NCI-H1417 treated with DMSO at 0.1 percent for 48 hours (cell line): ENCODE measurements at regions not wholly inside any gene's neighbourhood (a gene's known extent, or its start where the extent isn't known, plus 50 kb on each side); places are given as distances from the start of the nearest gene placed in this dataset.

Experiments
- DNase-seq: peaks from one replicate; lab custom pipeline; 2025; lab: John Stamatoyannopoulos, UW

DNA sequence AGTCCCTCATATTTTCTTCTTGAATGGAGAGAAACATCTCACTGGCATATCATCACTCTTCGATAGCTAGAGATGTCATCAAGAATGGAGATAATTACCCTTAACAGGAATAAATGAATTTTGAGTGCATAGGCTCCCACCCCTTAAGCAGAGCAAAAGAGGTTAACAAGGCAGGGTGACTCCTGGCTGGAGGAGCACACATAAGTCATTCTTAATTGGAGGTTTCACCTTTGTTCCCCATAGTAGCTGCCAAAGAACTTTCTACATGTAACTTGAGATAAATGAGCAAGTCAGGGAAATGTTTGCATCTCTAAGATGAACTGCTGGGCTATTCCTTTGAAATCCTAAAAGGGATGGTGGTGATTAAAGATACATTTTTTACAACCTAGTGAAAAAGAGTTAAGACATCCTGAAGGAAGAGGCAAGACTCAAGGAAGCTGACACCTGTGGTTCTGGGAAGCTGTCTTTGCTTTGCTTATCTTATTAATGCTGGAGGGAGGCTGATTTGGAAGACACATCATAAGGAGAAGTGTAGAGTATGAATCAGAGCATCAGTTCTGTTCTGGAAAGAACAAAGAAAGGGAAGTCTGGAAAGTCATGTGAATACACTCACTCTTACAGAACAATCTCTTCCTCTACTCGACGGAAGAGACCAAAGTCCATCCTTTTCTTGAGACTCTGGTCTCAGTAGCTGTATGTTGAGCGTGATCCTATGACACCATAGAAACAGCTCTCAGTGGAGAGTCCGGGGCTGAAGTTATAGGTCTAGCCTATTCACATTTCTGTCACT lies 326.3 kb downstream of the OSTF1 start:
- no peak for DNase-seq

GRCh38 chr9:75417471-75417870 lies 329.2 kb downstream of the OSTF1 start:
- DNase-seq, result no peak

GRCh38 chr9:75418518-75418917 lies 330.2 kb downstream of the OSTF1 start:
- no peak for DNase-seq

GRCh38 chr9:75422944-75423522 lies 334.7 kb downstream of the OSTF1 start:
- DNase-seq, result no peak

GRCh38 chr9:75429531-75430475 lies 341.5 kb downstream of the OSTF1 start:
- no peak for DNase-seq

DNA sequence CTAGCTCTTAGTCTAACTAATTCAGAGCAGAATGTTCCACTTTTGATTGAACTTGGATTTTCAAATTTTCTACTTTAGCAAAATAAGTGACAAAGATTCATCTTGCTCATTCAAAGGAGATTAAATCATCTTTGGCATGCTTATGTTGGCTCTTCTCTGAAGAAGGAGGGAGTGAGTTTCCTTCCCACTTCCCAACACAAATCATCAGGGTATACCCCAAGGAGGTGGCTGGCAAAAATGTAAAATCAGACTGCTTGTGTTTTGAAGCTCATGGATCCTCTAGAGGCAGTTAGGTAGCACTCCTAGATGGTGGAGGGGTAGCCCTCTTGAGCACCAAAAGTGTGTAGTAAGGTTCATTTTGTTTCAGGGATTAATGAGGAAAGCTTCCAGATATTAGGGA lies 343.1 kb downstream of the OSTF1 start:
- DNase-seq, result no peak

DNA sequence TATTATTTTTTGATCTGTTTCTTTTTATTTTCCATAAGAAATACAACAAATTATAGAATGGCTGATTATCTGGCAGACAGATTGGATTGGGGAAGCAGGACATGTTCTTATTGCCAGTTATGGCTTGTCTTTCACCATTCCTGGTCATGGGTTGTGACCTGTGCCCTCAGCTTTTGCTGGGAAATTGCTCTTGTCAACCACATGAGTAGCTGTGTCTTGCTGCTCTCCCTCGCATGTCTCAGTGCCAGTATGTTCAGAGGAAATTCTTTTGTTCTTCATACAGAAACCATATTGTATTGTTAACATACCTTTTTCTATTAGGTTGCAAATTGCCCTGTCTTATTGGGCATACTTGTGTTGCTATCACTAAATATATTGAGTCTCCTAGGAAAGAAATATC lies 344.1 kb downstream of the OSTF1 start:
- no peak for DNase-seq

DNA sequence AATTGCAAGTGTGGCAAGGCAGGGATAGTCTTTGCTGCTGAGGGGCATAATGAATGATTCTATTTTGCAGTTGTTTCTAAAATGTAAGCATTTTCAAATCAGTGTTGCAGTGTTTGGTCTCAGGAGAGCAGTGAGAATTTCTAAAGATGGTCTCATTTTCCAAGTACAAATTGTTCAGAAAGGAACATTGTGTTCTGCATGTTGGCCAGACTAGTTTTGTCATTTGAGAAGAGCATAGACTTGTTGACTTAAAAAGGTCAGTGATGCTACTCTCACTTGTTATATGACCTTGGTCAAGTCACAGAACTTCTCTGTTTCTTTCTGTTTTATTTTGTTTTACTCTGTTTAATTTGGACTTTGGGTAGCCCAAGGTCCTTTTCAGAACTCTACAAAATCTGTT lies 344.6 kb downstream of the OSTF1 start:
- no peak for DNase-seq

DNA sequence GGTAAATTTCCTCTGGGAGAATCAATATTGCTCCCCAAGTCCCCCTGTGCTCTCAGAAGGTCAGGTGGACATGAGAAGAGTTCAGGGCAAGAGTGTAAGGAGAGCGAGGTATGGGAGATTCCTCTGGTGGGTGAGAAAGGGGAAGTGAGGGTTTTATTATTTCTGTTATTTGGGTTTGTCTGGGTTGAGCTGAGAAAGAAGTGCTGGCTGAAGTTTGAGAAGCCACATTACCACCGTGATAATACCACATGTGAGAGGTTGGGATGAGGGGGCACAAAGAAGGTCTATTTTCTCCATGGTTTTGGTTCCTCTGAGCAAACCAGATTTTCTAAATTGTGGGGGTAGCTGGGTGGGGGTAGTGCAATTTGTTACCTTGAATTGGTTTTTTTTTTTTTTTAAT lies 350.4 kb downstream of the OSTF1 start:
- DNase-seq, result no peak

GRCh38 chr9:75440914-75441313 lies 352.6 kb downstream of the OSTF1 start:
- no peak for DNase-seq

- DNase-seq, result no peak
Measured at GRCh38 chr9:75445144-75445543, 356.8 kb downstream of the OSTF1 start.

GRCh38 chr9:75447281-75447680 lies 359.0 kb downstream of the OSTF1 start:
- no peak for DNase-seq

GRCh38 chr9:75448281-75448680 lies 360.0 kb downstream of the OSTF1 start:
- DNase-seq, result no peak

GRCh38 chr9:75448955-75449354 lies 360.6 kb downstream of the OSTF1 start:
- no peak for DNase-seq

DNA sequence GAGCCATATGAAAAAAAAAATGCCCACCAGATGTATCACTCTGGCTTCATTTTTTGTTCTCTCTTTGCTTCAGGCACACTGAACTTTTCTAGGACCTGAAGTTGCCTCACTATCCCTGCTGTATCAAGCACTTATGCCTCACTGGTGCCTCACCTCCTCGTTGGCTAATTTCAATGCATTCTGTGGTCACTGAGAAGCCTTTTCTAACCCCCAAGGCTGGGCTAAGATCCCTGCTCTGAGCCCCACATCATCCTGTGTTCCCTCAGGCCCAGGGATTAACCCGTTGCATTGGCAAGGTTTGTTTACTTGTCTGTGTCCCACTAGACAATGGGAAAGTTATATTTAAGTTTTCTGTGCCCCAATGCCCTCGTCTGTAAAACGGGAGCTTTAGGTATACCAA lies 362.7 kb downstream of the OSTF1 start:
- no peak for DNase-seq

DNA sequence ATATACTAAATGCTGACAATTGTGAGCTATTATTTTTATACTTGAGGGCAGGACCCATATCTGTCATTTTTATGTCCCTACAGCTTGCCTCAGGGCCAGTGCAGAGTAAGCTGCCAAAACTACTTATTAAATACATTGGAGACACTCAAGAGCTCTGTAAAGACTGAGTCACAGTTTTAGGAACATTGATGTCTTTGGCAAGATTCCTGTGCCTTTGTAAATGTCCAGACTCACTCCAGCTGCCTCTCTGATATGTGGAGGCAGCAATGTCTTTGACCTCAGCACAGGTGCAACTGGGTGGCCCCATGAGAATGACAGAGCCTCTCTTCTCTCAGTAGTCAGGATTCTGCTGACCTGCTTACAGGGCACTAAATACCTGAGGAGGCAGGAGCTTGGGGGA lies 363.2 kb downstream of the OSTF1 start:
- no peak for DNase-seq

DNA sequence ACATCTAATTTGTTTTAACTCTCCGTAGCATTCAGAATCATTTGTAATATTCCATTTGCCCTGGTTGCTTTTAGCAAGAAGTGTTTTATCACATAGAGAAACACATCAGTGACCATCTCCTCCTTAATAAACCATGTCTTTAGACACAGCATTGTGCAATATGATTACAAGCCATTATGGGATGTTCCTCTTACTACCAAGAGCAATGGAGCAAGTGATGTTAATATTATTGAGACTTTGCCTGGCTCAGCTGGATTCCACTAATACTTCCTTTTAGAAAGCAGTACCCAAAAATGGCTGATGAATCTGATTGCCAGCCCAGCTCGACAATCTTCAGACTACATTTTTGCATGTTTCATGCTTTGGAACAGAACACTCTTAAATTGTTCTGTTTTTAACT lies 364.2 kb downstream of the OSTF1 start:
- no peak for DNase-seq

DNA sequence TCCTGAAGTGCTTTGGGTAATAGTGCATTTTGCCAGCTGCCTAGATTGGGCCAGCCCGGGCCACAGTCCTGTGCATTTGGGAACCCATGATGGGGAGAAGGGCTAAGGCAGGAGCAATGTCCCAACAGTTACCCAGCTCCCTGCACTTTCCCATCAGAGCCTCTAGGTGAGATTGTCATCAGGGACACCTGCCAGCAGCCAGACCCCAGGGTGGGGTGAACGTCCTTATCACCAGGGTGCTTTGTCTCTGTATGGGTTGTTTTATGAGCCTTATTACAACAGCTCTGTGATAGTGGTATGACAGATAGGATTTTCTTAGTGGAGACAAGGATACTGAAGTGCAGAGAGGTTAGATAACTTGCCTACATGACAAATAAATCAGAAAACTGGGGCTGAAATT lies 365.7 kb downstream of the OSTF1 start:
- DNase-seq, result no peak

DNA sequence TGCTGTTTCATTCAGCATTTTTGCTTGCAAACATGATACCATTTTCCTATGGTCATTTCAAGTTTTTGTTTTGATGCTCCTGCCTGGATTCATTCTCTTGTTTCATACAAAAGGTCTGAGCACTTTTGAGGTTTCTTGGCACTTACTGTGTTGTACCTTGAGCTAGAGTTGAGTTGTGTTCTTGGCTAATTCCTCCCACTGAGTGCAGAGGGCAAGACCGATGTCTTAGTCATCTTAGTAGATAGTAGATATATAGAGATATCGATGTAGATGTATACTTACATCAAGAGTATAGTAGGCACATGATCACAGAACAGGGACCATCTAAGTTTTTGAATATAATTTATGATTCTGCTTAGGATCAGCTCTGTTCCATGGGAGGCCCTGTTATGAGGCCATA lies 366.6 kb downstream of the OSTF1 start:
- no peak for DNase-seq

GRCh38 chr9:75455444-75455921 lies 367.2 kb downstream of the OSTF1 start:
- no peak for DNase-seq

- no peak for DNase-seq
Measured at GRCh38 chr9:75456698-75457097, 368.4 kb downstream of the OSTF1 start.

DNA sequence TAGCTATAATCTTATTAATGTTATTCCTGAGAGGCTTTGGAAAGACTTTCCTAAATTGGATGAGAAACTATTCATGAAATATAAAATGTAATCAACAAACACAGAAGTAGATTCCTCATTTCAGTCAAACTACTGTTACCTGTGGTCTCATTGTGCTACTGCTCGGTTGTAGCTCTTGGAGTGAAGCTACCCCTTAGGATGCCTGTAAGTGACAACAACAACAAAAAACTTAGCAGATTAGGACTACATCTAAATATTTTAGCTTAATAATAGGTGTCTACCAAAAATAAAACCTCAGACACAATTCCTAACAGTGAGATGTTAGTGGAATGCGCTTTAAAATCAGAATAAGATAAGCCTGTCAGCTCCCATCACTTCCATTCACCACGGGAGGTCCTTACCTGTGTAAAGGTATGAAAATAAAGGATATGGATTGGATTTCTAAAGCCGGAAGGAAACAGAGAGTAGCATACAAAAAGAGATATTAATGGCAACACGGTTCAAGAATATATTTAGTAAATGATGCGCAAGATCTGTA lies 369.2 kb downstream of the OSTF1 start:
- no peak for DNase-seq
